Retinal pigment epithelial cell (primary cell): ENCODE measurements at regions not wholly inside any gene's neighbourhood (a gene's known extent, or its start where the extent isn't known, plus 50 kb on each side); places are given as distances from the start of the nearest gene placed in this dataset.

Source experiments
- DNase-seq: peaks from one replicate; pipeline ENCODE4 v3.0.0-alpha.2; 2010; ENCODE audit warnings: low read depth
- H3K4me3 ChIP-seq: 2 replicates; pipeline ENCODE4 v1.5.1; 2011; ENCODE audit warnings: mild to moderate bottlenecking, low read length, control low read depth, moderate library complexity
- TF ChIP-seq, protein P1 (sequence below): conservative IDR thresholded peaks from 2 replicates; pipeline ENCODE4 v1.5.1; 2011; ENCODE audit warnings: low read depth, low read length, control low read depth, inconsistent platforms

GRCh38 chr7:12139416-12139815 is 71.7 kb upstream of the TMEM106B start:
- TF ChIP-seq, protein P1, sequence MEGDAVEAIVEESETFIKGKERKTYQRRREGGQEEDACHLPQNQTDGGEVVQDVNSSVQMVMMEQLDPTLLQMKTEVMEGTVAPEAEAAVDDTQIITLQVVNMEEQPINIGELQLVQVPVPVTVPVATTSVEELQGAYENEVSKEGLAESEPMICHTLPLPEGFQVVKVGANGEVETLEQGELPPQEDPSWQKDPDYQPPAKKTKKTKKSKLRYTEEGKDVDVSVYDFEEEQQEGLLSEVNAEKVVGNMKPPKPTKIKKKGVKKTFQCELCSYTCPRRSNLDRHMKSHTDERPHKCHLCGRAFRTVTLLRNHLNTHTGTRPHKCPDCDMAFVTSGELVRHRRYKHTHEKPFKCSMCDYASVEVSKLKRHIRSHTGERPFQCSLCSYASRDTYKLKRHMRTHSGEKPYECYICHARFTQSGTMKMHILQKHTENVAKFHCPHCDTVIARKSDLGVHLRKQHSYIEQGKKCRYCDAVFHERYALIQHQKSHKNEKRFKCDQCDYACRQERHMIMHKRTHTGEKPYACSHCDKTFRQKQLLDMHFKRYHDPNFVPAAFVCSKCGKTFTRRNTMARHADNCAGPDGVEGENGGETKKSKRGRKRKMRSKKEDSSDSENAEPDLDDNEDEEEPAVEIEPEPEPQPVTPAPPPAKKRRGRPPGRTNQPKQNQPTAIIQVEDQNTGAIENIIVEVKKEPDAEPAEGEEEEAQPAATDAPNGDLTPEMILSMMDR: no peak
- H3K4me3 ChIP-seq: no peak overlapping the region
- DNase-seq: no peak

DNA sequence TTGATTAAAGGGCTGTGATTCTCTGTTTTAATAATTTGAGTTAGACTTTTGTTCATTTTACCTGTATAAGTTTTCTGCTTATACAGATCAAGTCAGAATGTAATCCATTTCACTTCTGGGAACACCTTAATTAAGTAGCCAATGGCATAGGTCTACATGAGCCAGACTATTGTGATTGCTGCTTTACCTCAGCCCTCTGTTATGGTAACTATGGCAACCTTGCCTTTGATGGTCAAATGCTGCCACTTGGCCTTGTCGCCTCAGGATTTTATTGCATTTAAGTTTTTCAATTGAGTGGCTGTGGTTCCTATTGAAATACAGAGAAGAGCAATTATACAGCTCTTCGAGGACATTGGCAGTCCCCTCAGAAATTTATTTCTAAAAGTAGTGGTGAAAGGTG is 64.3 kb upstream of the TMEM106B start:
- no peak for DNase-seq
- TF ChIP-seq, protein P1: no peak
- H3K4me3 ChIP-seq: no peak overlapping the region

DNA sequence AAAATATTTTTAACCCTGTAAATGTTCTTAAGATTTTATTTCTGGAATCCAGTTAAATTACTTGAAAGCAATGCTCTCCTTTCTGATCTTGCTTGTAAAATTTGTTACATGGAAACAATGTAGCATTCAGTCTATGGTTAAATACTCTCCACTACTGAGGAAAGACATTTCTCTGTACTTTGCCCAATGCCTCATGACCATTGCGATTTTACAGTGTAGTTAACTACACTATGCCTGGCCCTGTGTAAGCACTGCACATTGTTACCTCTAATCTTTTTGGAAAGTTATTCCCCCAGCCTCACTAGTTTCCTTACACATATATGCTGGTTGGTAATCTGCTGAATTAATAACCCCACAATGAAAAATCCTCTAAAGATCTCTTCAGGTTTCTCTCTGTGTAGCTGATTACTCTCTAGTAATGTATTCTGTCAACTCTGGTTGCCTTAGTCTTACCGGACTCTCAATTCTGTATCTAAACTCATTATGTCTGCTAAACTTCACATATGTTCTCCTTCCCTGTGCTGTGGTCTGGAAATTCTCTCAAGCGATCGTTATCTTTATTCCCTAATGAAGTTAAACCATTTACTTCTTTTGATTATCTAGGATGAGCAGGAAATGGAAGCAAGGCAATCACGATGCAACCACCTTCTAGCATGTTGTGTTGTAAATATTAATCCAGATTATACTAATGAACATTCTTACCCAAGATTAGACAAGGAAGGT is 58.7 kb upstream of the TMEM106B start:
- TF ChIP-seq, protein P1: no peak
- no peak overlapping the region for H3K4me3 ChIP-seq

GRCh38 chr7:12154119-12154518 is 57.0 kb upstream of the TMEM106B start:
- no peak for DNase-seq
- TF ChIP-seq, protein P1: no peak

More for the DNA sequence above, 58.7 kb upstream of the TMEM106B start:
- DNase-seq: no peak

GRCh38 chr7:12157517-12157916 is 53.6 kb upstream of the TMEM106B start:
- TF ChIP-seq, protein P1: no peak
- no peak for DNase-seq
- H3K4me3 ChIP-seq: no peak overlapping the region

More at GRCh38 chr7:12154119-12154518, 57.0 kb upstream of the TMEM106B start:
- H3K4me3 ChIP-seq: no peak overlapping the region

DNA sequence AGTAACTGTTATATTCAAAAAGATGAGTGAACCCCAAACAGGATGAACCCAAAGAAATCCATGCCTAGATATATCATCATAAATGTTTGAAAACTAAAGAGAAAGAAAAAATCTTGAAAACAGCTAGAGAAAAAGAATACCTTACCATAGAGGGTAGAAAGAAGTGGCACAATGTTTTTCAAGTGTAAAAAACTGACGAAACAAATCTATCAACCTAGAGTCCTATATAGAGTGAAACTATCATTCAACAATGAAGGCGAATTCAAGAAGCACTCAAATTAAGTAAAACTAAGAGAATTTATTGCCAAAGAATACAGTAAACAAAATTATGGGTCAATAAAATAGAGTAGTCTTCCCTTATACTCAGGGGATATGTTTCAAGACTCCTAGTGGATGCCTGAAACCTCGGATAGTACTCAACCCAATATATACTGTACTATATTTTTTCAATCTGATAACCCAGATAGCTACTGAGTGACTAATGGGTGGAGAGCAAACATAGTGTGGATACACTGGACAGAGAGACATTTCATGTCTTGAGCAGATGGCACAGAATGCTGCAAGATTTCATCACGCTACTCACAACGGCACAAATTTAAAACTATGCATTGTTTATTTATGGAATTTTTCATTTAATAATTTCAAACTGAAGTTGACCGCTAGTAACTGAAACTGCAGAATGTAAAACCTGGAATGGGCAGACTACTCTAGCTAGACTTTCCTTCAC is 52.6 kb upstream of the TMEM106B start:
- no peak overlapping the region for H3K4me3 ChIP-seq
- TF ChIP-seq, protein P1: no peak
- no peak for DNase-seq

GRCh38 chr7:12161146-12161545 is 49.9 kb upstream of the TMEM106B start:
- TF ChIP-seq, protein P1: no peak
- no peak for DNase-seq
- no peak overlapping the region for H3K4me3 ChIP-seq
